ENCODE measurements at regions not wholly inside any gene's neighbourhood (a gene's known extent, or its start where the extent isn't known, plus 50 kb on each side); places are given as distances from the start of the nearest gene placed in this dataset.

- Histone ChIP-seq H3K9me2 (replicated peaks; ENCODE audit: insufficient read depth, low read length) (no peaks in the 10 kb centered on the region), H3K36me3 (ENCODE audit: low read length) (no peaks in the 10 kb centered on the region), H3K4me3 (ENCODE audit: insufficient read depth, low read length, poor library complexity, severe bottlenecking) (no peak overlapping the region), H3K4me2 (ENCODE audit: low read depth, low read length, poor library complexity, severe bottlenecking) (no peak overlapping the region), H3K9me3 (ENCODE audit: insufficient read depth, low read length) (no peaks in the 10 kb centered on the region), H3K9ac (ENCODE audit: low read length) (no peak overlapping the region), H3K27me3 (ENCODE audit: low read length) (no peaks in the 10 kb centered on the region), H3K27ac (ENCODE audit: low read depth, low read length) (no peak overlapping the region), H2AFZ (ENCODE audit: low read depth, low read length, severe bottlenecking) (no peak overlapping the region), H4K20me1 (ENCODE audit: low read depth, low read length) (no peaks in the 10 kb centered on the region), H3F3A (ENCODE audit: insufficient read depth) (no peaks in the 10 kb centered on the region), H3K79me2 (ENCODE audit: insufficient read depth, low read length) (no peaks in the 10 kb centered on the region)
- no peak for TF ChIP-seq EZH2phosphoT487 (conservative IDR thresholded peaks at IDR 0.05; ENCODE audit: low read length)
- TF ChIP-seq, protein P1, sequence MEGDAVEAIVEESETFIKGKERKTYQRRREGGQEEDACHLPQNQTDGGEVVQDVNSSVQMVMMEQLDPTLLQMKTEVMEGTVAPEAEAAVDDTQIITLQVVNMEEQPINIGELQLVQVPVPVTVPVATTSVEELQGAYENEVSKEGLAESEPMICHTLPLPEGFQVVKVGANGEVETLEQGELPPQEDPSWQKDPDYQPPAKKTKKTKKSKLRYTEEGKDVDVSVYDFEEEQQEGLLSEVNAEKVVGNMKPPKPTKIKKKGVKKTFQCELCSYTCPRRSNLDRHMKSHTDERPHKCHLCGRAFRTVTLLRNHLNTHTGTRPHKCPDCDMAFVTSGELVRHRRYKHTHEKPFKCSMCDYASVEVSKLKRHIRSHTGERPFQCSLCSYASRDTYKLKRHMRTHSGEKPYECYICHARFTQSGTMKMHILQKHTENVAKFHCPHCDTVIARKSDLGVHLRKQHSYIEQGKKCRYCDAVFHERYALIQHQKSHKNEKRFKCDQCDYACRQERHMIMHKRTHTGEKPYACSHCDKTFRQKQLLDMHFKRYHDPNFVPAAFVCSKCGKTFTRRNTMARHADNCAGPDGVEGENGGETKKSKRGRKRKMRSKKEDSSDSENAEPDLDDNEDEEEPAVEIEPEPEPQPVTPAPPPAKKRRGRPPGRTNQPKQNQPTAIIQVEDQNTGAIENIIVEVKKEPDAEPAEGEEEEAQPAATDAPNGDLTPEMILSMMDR (IDR thresholded peaks at IDR 0.05; ENCODE audit: insufficient read depth, low read length, poor library complexity, severe bottlenecking): no peak
Observed at GRCh38 chr5:109529987-109530386, 120.2 kb upstream of the PJA2 start.

GRCh38 chr5:109529520-109529919 lies 119.7 kb upstream of the PJA2 start:
- no peaks in the 10 kb centered on the region for H3F3A ChIP-seq (ENCODE audit: insufficient read depth)
- no peak overlapping the region for H3K4me3 ChIP-seq (ENCODE audit: insufficient read depth, low read length, poor library complexity, severe bottlenecking)
- no peak overlapping the region for H2AFZ ChIP-seq (ENCODE audit: low read depth, low read length, severe bottlenecking)
- no peaks in the 10 kb centered on the region for H3K27me3 ChIP-seq (ENCODE audit: low read length)
- no peaks in the 10 kb centered on the region for H3K9me3 ChIP-seq (ENCODE audit: insufficient read depth, low read length)
- no peaks in the 10 kb centered on the region for H4K20me1 ChIP-seq (ENCODE audit: low read depth, low read length)
- no peaks in the 10 kb centered on the region for H3K9me2 ChIP-seq (replicated peaks; ENCODE audit: insufficient read depth, low read length)
- H3K27ac ChIP-seq (ENCODE audit: low read depth, low read length): no peak overlapping the region
- no peak overlapping the region for H3K9ac ChIP-seq (ENCODE audit: low read length)
- no peak for TF ChIP-seq EZH2phosphoT487 (conservative IDR thresholded peaks at IDR 0.05; ENCODE audit: low read length)
- TF ChIP-seq, protein P1 (IDR thresholded peaks at IDR 0.05; ENCODE audit: insufficient read depth, low read length, poor library complexity, severe bottlenecking): no peak
- H3K36me3 ChIP-seq (ENCODE audit: low read length): no peaks in the 10 kb centered on the region
- no peak overlapping the region for H3K4me2 ChIP-seq (ENCODE audit: low read depth, low read length, poor library complexity, severe bottlenecking)
- H3K79me2 ChIP-seq (ENCODE audit: insufficient read depth, low read length): no peaks in the 10 kb centered on the region

GRCh38 chr5:109524555-109524954 lies 114.8 kb upstream of the PJA2 start:
- TF ChIP-seq, protein P1 (IDR thresholded peaks at IDR 0.05; ENCODE audit: insufficient read depth, low read length, poor library complexity, severe bottlenecking): no peak
- TF ChIP-seq EZH2phosphoT487 (conservative IDR thresholded peaks at IDR 0.05; ENCODE audit: low read length): no peak
- no peak overlapping the region for H3K4me2 ChIP-seq (ENCODE audit: low read depth, low read length, poor library complexity, severe bottlenecking)
- H2AFZ ChIP-seq (ENCODE audit: low read depth, low read length, severe bottlenecking): no peak overlapping the region
- H3F3A ChIP-seq (ENCODE audit: insufficient read depth): no peaks in the 10 kb centered on the region
- no peaks in the 10 kb centered on the region for H3K79me2 ChIP-seq (ENCODE audit: insufficient read depth, low read length)
- H3K9me2 ChIP-seq (replicated peaks; ENCODE audit: insufficient read depth, low read length): no peaks in the 10 kb centered on the region
- H3K27me3 ChIP-seq (ENCODE audit: low read length): no peaks in the 10 kb centered on the region
- H3K9ac ChIP-seq (ENCODE audit: low read length): no peak overlapping the region
- H4K20me1 ChIP-seq (ENCODE audit: low read depth, low read length): no peaks in the 10 kb centered on the region
- H3K36me3 ChIP-seq (ENCODE audit: low read length): no peaks in the 10 kb centered on the region
- H3K27ac ChIP-seq (ENCODE audit: low read depth, low read length): no peak overlapping the region
- H3K9me3 ChIP-seq (ENCODE audit: insufficient read depth, low read length): no peaks in the 10 kb centered on the region
- no peak overlapping the region for H3K4me3 ChIP-seq (ENCODE audit: insufficient read depth, low read length, poor library complexity, severe bottlenecking)

All from SU-DHL-6 (cell line).